HEK293 (cell line): ENCODE measurements at regions not wholly inside any gene's neighbourhood (a gene's known extent, or its start where the extent isn't known, plus 50 kb on each side); places are given as distances from the start of the nearest gene placed in this dataset.

Experiments used
- GFI1B ChIP-seq: fragments of 450-650 bp; formaldehyde crosslinking; IDR thresholded peaks from 2 replicates; pipeline ENCODE4 v1.5.1; 2016; ENCODE audit warnings: missing biosample characterization, missing genetic modification characterization
- KLF9 ChIP-seq: fragments of 450-650 bp; formaldehyde crosslinking; IDR thresholded peaks from 2 replicates; pipeline ENCODE4 v1.5.1; 2016; ENCODE audit warnings: missing biosample characterization, missing genetic modification characterization, low read depth
- REPIN1 ChIP-seq: fragments of 450-650 bp; formaldehyde crosslinking; IDR thresholded peaks from 2 replicates; pipeline ENCODE4 v1.5.1; 2017; ENCODE audit warnings: missing biosample characterization, missing genetic modification characterization, low read depth
- ZNF274 ChIP-seq, 2 experiments: fragments of 200-500 bp in 1 of 2; fragments of 450-650 bp in 1 of 2; sonication (Bioruptor generic) in 1 of 2; formaldehyde crosslinking in 1 of 2; IDR thresholded peaks; 2 replicates each; pipeline versions ENCODE4 v1.5.1 to v1.6.1; 2014 to 2016; ENCODE audit warnings: borderline replicate concordance in 1 of 2, inconsistent platforms in 1 of 2, low read length in 1 of 2, missing biosample characterization in 1 of 2, missing genetic modification characterization in 1 of 2
- ZNF449 ChIP-seq: fragments of 450-650 bp; formaldehyde crosslinking; IDR thresholded peaks from 2 replicates; pipeline ENCODE4 v1.5.1; 2017; ENCODE audit warnings: missing biosample characterization, mild to moderate bottlenecking, missing genetic modification characterization, moderate library complexity
- ZNF530 ChIP-seq: fragments of 450-650 bp; formaldehyde crosslinking; IDR thresholded peaks from 2 replicates; pipeline ENCODE4 v1.5.1; 2016; ENCODE audit warnings: low read depth, missing biosample characterization, missing genetic modification characterization
- ZNF596 ChIP-seq: fragments of 450-650 bp; IDR thresholded peaks from 2 replicates; pipeline ENCODE4 v1.5.0; 2018; ENCODE audit warnings: missing biosample characterization, mild to moderate bottlenecking, missing genetic modification characterization, moderate library complexity
- ZNF777 ChIP-seq: fragments of 450-650 bp; formaldehyde crosslinking; IDR thresholded peaks from 2 replicates; pipeline ENCODE4 v1.5.1; 2017; ENCODE audit warnings: missing biosample characterization, missing genetic modification characterization, borderline replicate concordance
- TF ChIP-seq, protein P1 (sequence below): fragments of 450-650 bp; formaldehyde crosslinking; IDR thresholded peaks from 2 replicates; pipeline ENCODE4 v1.5.1; 2016; ENCODE audit warnings: missing biosample characterization, missing genetic modification characterization

DNA sequence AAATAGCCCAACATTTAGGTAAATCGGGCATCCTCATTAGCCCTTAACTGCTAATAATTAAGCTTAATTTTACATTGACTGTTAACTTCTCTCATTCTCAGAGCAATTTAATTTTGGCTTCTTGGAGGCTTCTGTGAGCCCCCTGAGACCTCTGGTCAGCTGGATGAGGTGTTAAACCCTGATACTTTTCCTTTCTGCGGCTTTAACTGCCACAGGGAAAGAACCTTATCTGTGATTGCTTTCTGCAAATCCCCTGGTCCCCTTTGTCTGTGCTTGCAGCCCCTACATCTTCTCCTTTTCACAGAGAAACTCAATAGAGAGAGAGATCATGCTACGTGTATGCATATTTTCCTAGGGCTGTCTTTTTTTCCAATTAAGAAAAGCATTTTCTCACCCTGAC lies 184.5 kb upstream of the CSF3R start:
- TF ChIP-seq, protein P1, sequence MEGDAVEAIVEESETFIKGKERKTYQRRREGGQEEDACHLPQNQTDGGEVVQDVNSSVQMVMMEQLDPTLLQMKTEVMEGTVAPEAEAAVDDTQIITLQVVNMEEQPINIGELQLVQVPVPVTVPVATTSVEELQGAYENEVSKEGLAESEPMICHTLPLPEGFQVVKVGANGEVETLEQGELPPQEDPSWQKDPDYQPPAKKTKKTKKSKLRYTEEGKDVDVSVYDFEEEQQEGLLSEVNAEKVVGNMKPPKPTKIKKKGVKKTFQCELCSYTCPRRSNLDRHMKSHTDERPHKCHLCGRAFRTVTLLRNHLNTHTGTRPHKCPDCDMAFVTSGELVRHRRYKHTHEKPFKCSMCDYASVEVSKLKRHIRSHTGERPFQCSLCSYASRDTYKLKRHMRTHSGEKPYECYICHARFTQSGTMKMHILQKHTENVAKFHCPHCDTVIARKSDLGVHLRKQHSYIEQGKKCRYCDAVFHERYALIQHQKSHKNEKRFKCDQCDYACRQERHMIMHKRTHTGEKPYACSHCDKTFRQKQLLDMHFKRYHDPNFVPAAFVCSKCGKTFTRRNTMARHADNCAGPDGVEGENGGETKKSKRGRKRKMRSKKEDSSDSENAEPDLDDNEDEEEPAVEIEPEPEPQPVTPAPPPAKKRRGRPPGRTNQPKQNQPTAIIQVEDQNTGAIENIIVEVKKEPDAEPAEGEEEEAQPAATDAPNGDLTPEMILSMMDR (tag by site-specific recombination) = no peak
- no peak for TF ChIP-seq ZNF777
- no peak for TF ChIP-seq GFI1B (tag by site-specific recombination)
- no peak for TF ChIP-seq REPIN1 (tag by site-specific recombination)
- no peak for TF ChIP-seq KLF9 (tag by site-specific recombination)
- no peak for TF ChIP-seq ZNF530 (tag by site-specific recombination)
- no peak for TF ChIP-seq ZNF596 (tag by site-specific recombination)
- no peak for TF ChIP-seq ZNF274 (IDR thresholded peaks at IDR 0.05; ENCODE audit: low read length)
- TF ChIP-seq ZNF274 (tag by site-specific recombination; IDR thresholded peaks at IDR 0.05; ENCODE audit: borderline replicate concordance) = no peak
- TF ChIP-seq ZNF449 (tag by site-specific recombination) = no peak
